ENCODE measurements at regions not wholly inside any gene's neighbourhood (a gene's known extent, or its start where the extent isn't known, plus 50 kb on each side); places are given as distances from the start of the nearest gene placed in this dataset.

DNA sequence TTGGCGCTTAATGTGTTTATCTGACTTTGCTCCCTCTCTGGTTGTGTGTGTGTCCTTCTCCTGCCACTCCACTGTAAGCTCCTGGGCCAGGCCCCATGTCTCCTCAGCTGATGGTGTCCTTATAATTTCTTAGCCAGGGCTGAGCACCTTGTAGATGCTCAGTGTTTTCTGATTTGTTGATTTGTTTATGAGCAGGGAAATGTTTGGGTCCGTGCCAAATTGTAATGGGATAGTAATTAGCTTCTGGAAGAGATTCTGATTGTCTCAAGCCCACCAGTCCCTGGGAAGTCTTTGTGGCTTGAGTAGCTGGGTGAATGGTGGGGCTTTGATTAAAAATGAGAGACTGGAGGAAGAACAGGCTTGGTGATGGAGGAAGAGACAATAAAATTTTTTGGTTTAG is 270.5 kb downstream of the MYCN start:
- Histone ChIP-seq H3K9me3 (ENCODE audit: low read length) (no peaks in the 10 kb centered on the region), H3K36me3 (ENCODE audit: insufficient read depth, low read length) (no peaks in the 10 kb centered on the region), H3K4me2 (ENCODE audit: low read length) (no peak overlapping the region), H3K9ac (ENCODE audit: low read length) (no peak overlapping the region), H3K79me2 (ENCODE audit: insufficient read depth, low read length) (no peaks in the 10 kb centered on the region), H3K4me3 (ENCODE audit: low read depth, low read length, poor library complexity, severe bottlenecking) (no peak overlapping the region), H3K4me1 (ENCODE audit: insufficient read depth, low read length, severe bottlenecking) (no peaks in the 10 kb centered on the region), H2AFZ (ENCODE audit: low read length) (no peak overlapping the region), H3K27me3 (ENCODE audit: insufficient read depth, low read length) (no peaks in the 10 kb centered on the region), H3K9me2 (ENCODE audit: low read depth, low read length) (no peaks in the 10 kb centered on the region), H3K27ac (ENCODE audit: low read depth, low read length, poor library complexity, severe bottlenecking) (no peak overlapping the region), H4K20me1 (ENCODE audit: insufficient read depth, low read length) (no peaks in the 10 kb centered on the region), H3F3A (ENCODE audit: insufficient read depth, low read length) (no peaks in the 10 kb centered on the region)
- TF ChIP-seq EZH2 (IDR thresholded peaks at IDR 0.05; ENCODE audit: borderline replicate concordance, low read length), result no peak
- TF ChIP-seq, protein P1, sequence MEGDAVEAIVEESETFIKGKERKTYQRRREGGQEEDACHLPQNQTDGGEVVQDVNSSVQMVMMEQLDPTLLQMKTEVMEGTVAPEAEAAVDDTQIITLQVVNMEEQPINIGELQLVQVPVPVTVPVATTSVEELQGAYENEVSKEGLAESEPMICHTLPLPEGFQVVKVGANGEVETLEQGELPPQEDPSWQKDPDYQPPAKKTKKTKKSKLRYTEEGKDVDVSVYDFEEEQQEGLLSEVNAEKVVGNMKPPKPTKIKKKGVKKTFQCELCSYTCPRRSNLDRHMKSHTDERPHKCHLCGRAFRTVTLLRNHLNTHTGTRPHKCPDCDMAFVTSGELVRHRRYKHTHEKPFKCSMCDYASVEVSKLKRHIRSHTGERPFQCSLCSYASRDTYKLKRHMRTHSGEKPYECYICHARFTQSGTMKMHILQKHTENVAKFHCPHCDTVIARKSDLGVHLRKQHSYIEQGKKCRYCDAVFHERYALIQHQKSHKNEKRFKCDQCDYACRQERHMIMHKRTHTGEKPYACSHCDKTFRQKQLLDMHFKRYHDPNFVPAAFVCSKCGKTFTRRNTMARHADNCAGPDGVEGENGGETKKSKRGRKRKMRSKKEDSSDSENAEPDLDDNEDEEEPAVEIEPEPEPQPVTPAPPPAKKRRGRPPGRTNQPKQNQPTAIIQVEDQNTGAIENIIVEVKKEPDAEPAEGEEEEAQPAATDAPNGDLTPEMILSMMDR (IDR thresholded peaks at IDR 0.05; ENCODE audit: low read length), result no peak

DNA sequence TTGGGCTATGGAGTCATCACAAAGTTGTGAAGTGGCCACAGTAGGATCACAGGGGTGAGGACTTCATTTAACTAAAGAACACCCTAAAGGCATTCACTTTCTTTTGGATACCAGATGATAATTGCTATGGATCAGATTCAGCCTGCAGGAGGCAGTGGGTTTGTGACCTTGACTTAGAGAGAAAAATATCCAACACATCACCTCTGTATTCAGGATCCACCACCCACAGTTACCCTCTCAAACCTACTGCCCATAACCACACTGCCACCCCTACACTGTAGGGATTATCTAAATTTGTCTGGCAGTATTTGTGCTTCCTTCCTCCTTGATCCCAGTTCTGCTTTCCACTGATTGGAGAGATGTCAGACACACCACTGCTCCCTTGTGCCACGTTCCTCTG is 269.4 kb downstream of the MYCN start:
- Histone ChIP-seq H3K4me1 (ENCODE audit: insufficient read depth, low read length, severe bottlenecking) (no peaks in the 10 kb centered on the region), H3K36me3 (ENCODE audit: insufficient read depth, low read length) (no peaks in the 10 kb centered on the region), H2AFZ (ENCODE audit: low read length) (no peak overlapping the region), H3K79me2 (ENCODE audit: insufficient read depth, low read length) (no peaks in the 10 kb centered on the region), H3K4me2 (ENCODE audit: low read length) (no peak overlapping the region), H3K9me3 (ENCODE audit: low read length) (no peaks in the 10 kb centered on the region), H3K4me3 (ENCODE audit: low read depth, low read length, poor library complexity, severe bottlenecking) (no peak overlapping the region), H3K27ac (ENCODE audit: low read depth, low read length, poor library complexity, severe bottlenecking) (no peak overlapping the region), H3F3A (ENCODE audit: insufficient read depth, low read length) (no peaks in the 10 kb centered on the region), H3K9me2 (ENCODE audit: low read depth, low read length) (no peaks in the 10 kb centered on the region), H3K27me3 (ENCODE audit: insufficient read depth, low read length) (no peaks in the 10 kb centered on the region), H3K9ac (ENCODE audit: low read length) (no peak overlapping the region), H4K20me1 (ENCODE audit: insufficient read depth, low read length) (no peaks in the 10 kb centered on the region)
- TF ChIP-seq, protein P1 (IDR thresholded peaks at IDR 0.05; ENCODE audit: low read length), result no peak
- no peak for TF ChIP-seq EZH2 (IDR thresholded peaks at IDR 0.05; ENCODE audit: borderline replicate concordance, low read length)

DNA sequence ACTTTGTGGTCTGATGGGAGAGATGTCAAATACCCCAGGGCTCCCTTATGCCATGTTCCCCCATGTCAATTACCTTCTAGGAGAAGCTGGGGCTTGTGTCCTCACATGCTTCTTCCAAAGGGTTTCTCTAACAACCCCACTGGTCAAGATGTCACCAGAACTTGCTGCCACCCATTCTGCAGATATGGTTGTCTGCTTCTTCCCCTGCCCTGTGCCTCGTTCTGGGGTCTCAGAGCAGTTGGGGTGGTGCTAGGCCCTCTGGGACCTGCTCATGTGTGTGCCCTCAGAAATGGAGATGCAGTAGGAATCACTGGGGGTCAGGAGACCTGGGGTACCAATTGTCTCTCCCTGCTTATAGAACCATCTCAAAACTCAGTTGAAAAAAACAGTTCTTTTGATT is 268.6 kb downstream of the MYCN start:
- Histone ChIP-seq H3K27ac (ENCODE audit: low read depth, low read length, poor library complexity, severe bottlenecking) (no peak overlapping the region), H3K9me3 (ENCODE audit: low read length) (no peaks in the 10 kb centered on the region), H2AFZ (ENCODE audit: low read length) (no peak overlapping the region), H3K4me2 (ENCODE audit: low read length) (no peak overlapping the region), H3K79me2 (ENCODE audit: insufficient read depth, low read length) (no peaks in the 10 kb centered on the region), H3K36me3 (ENCODE audit: insufficient read depth, low read length) (no peaks in the 10 kb centered on the region), H4K20me1 (ENCODE audit: insufficient read depth, low read length) (no peaks in the 10 kb centered on the region), H3K4me3 (ENCODE audit: low read depth, low read length, poor library complexity, severe bottlenecking) (no peak overlapping the region), H3K9me2 (ENCODE audit: low read depth, low read length) (no peaks in the 10 kb centered on the region), H3K27me3 (ENCODE audit: insufficient read depth, low read length) (no peaks in the 10 kb centered on the region), H3K9ac (ENCODE audit: low read length) (no peak overlapping the region), H3F3A (ENCODE audit: insufficient read depth, low read length) (no peaks in the 10 kb centered on the region), H3K4me1 (ENCODE audit: insufficient read depth, low read length, severe bottlenecking) (no peaks in the 10 kb centered on the region)
- no peak for TF ChIP-seq EZH2 (IDR thresholded peaks at IDR 0.05; ENCODE audit: borderline replicate concordance, low read length)
- TF ChIP-seq, protein P1 (IDR thresholded peaks at IDR 0.05; ENCODE audit: low read length), result no peak
